Activated B cell treated with CpG ODN at 0.5 μM for 24 hours (primary cell): ENCODE measurements at regions not wholly inside any gene's neighbourhood (a gene's known extent, or its start where the extent isn't known, plus 50 kb on each side); places are given as distances from the start of the nearest gene placed in this dataset.

Source experiments
- ATAC-seq: fragments of 200-7000 bp; cut with Tn5 transposase; one replicate; pipeline ENCODE4 v1.10.0; 2021; ENCODE audit warnings: low read depth, mild to moderate bottlenecking, moderate library complexity
- CTCF ChIA-PET: fragments of 350-600 bp; sonication (Branson Sonifier 250); formaldehyde crosslinking; loops from one replicate; lab custom pipeline; 2021; ENCODE audit warnings: antibody characterized with exemption; lab: Charles Lee
- POLR2A ChIA-PET: fragments of 350-600 bp; sonication (Branson Sonifier 250); formaldehyde crosslinking; loops from one replicate; lab custom pipeline; 2021; ENCODE audit warnings: antibody characterized with exemption; lab: Charles Lee
- DNase-seq: peaks from one replicate; pipeline ENCODE4 v3.0.0; 2022
- H3K27ac Mint-ChIP-seq: one replicate; pipeline ENCODE4 v1.8.0; 2020; ENCODE audit warnings: mixed read lengths
- H3K27me3 Mint-ChIP-seq: one replicate; pipeline ENCODE4 v1.8.0; 2021; ENCODE audit warnings: mixed read lengths
- H3K36me3 Mint-ChIP-seq: one replicate; pipeline ENCODE4 v1.8.0; 2021; ENCODE audit warnings: low read depth, mixed read lengths
- H3K4me1 Mint-ChIP-seq: one replicate; pipeline ENCODE4 v1.8.0; 2021; ENCODE audit warnings: mixed read lengths
- H3K4me3 Mint-ChIP-seq: one replicate; pipeline ENCODE4 v1.8.0; 2020; ENCODE audit warnings: mild to moderate bottlenecking, mixed read lengths
- H3K9me3 Mint-ChIP-seq: one replicate; pipeline ENCODE4 v1.8.0; 2020; ENCODE audit warnings: mixed read lengths
- intact Hi-C: fragments of 100-400 bp; cut with micrococcal nuclease; formaldehyde crosslinking; loops from one replicate; pipeline ENCODE4 v1.15.1; 2024
- TF ChIP-seq, protein P1 (sequence below): fragments of 200-600 bp; IDR thresholded peaks from one replicate; pipeline ENCODE4 v1.8.0; 2022; ENCODE audit warnings: antibody characterized with exemption, mild to moderate bottlenecking

DNA sequence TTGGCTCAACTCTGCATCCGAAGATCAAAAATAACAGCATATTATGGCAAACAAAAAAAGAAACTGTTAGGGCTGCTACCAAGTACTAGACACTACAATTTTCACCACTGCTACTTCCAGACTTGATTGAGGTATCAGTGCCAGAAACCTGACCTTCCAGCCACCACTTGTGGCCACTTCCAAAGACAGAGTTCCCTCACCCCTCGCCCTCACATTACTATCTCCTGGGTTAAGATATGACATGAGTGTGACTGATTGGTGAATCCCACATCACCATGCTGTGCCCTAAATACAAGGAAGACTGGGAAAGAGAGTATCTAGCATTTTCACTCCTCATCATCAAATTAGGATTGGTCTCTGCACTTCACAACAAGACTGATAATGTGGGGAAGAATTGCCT is 296.1 kb upstream of the NT5C1B start:
- Mint-ChIP-seq H3K4me1 (no peaks in the 10 kb centered on the region), H3K4me3 (no peak overlapping the region), H3K27ac (no peak overlapping the region), H3K9me3 (no peaks in the 10 kb centered on the region), H3K27me3 (no peaks in the 10 kb centered on the region), H3K36me3 (no peaks in the 10 kb centered on the region)
- ChIA-PET POLR2A (no interaction called here), CTCF (no interaction called here)
- TF ChIP-seq, protein P1, sequence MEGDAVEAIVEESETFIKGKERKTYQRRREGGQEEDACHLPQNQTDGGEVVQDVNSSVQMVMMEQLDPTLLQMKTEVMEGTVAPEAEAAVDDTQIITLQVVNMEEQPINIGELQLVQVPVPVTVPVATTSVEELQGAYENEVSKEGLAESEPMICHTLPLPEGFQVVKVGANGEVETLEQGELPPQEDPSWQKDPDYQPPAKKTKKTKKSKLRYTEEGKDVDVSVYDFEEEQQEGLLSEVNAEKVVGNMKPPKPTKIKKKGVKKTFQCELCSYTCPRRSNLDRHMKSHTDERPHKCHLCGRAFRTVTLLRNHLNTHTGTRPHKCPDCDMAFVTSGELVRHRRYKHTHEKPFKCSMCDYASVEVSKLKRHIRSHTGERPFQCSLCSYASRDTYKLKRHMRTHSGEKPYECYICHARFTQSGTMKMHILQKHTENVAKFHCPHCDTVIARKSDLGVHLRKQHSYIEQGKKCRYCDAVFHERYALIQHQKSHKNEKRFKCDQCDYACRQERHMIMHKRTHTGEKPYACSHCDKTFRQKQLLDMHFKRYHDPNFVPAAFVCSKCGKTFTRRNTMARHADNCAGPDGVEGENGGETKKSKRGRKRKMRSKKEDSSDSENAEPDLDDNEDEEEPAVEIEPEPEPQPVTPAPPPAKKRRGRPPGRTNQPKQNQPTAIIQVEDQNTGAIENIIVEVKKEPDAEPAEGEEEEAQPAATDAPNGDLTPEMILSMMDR = no peak
- ATAC-seq (no peak), DNase-seq (no peak)
- intact Hi-C loops = loop anchor here (2.0 kb wide), 1 partner anchor 477 kb away; no protein-coding TSS in a partner anchor

DNA sequence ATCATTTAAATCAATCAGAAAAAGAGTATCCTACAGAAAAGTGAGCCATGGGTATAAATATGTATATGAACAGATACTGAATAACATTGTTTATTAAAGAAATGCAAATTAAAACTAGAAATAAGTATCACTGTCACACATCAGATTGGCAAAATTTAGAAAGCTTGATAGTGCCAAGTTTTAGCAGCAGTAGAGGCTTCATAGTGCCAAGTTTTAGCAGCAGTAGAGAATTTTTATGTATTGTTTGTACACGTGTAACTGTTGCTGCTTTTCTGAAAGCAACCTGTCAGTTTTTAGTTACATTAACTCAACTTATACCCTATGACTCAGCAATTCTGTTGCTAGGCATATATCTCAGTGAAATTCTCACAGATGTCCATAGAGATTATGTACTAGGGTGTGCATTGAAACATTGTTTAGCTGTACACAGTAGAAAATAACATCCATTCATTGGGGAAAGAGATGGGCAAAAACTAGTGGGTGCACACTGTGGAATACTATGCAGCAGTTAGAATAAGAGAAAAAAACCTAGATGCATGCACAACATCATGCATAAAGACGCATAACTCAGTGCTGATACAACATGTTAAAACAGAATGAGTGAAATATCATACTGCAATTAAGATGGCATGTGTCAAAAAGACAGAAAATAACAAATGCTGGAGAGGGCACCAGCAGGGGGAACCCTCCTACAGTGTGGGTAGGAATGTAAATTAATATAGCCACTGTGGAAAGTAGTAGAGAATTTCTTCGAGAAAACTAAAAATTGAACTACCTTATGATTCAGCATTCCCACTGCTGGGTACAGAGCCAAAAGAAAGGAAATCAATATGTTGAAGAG is 294.5 kb upstream of the NT5C1B start:
- no peak overlapping the region for H3K27ac Mint-ChIP-seq
- ATAC-seq = no peak
- ChIA-PET CTCF (no interaction called here), POLR2A (no interaction called here)
- TF ChIP-seq, protein P1 = no peak
- no peaks in the 10 kb centered on the region for H3K36me3 Mint-ChIP-seq
- intact Hi-C loops = loop anchor here (2.0 to 5.0 kb wide), 2 partner anchors 362 to 479 kb away; no protein-coding TSS in a partner anchor
- no peaks in the 10 kb centered on the region for H3K9me3 Mint-ChIP-seq
- no peaks in the 10 kb centered on the region for H3K27me3 Mint-ChIP-seq
- no peaks in the 10 kb centered on the region for H3K4me1 Mint-ChIP-seq
- no peak overlapping the region for H3K4me3 Mint-ChIP-seq
- DNase-seq = no peak

DNA sequence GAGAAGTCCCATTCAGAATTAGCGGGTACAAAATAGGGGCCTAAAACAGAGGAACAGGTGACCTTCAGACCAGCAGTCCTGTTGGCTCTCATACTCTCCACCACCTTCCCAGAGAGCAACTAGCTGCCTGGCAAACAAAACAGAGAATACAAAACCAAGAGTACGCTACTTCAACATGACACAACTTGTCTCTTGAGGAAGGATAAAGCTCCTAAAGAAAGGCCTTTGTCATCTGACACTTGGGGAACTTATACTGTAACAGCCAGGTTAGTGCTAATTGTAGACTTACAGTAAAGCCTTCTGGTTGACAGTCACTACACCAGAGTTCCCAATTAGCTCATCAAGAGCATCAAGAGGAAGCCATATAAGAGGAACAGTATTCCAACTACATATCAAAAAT is 282.1 kb upstream of the NT5C1B start:
- intact Hi-C loops = no loop called here
- POLR2A ChIA-PET = no interaction called here

DNA sequence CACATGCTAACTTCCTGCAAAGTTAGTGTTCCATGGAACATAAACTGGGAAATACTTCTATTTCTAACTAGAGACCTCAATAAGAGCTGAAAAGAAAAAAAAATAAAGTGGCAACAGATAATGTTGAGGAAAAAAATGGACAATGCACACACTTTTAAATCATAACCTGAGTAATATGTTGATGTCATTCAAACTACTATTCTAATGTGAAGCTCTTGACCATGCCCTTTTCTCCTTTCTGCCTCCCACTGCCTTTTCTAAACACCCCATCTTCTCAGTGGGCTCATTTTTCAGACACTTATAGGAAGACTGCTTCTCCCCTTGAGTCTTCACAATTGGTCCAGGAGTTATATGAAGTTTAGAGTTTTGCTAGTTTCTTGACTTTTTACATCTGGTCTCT is 280.9 kb upstream of the NT5C1B start:
- H3K27me3 Mint-ChIP-seq = no peaks in the 10 kb centered on the region
- DNase-seq (no peak), ATAC-seq (no peak)
- no peak overlapping the region for H3K4me3 Mint-ChIP-seq
- intact Hi-C loops = no loop called here
- no peaks in the 10 kb centered on the region for H3K36me3 Mint-ChIP-seq
- no peak overlapping the region for H3K27ac Mint-ChIP-seq
- no peaks in the 10 kb centered on the region for H3K9me3 Mint-ChIP-seq
- ChIA-PET POLR2A (no interaction called here), CTCF (no interaction called here)
- TF ChIP-seq, protein P1 = no peak
- H3K4me1 Mint-ChIP-seq = no peaks in the 10 kb centered on the region

More for the DNA sequence above, 282.1 kb upstream of the NT5C1B start:
- ATAC-seq = no peak
- H3K4me1 Mint-ChIP-seq = no peaks in the 10 kb centered on the region
- H3K36me3 Mint-ChIP-seq = no peaks in the 10 kb centered on the region
- H3K27ac Mint-ChIP-seq = no peak overlapping the region
- CTCF ChIA-PET = no interaction called here
- TF ChIP-seq, protein P1 = no peak
- no peak overlapping the region for H3K4me3 Mint-ChIP-seq
- peaks cover under 1% of the 10 kb centered on the region for H3K9me3 Mint-ChIP-seq
- no peak for DNase-seq
- H3K27me3 Mint-ChIP-seq = no peaks in the 10 kb centered on the region

DNA sequence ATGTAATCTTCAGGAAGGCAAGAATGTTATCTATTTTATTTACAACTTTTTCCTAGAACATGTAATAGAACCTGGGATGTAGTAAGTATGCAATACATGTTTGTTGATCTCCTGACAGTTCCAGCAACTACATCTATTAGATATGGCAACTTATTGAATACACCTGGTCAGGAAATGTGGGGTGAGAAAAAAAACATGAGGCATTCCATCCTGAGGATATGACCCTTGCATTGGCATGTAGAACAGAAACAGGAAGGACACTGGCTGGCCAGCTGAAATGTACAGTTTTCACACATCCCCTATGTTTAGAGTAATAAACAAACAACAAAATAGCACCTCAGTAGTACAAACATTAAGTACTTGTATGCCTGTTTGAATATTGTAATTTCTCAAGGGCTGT is 272.6 kb upstream of the NT5C1B start:
- Mint-ChIP-seq H3K9me3 (no peaks in the 10 kb centered on the region), H3K27me3 (no peaks in the 10 kb centered on the region), H3K27ac (no peak overlapping the region), H3K4me3 (no peak overlapping the region), H3K4me1 (no peaks in the 10 kb centered on the region), H3K36me3 (no peaks in the 10 kb centered on the region)
- intact Hi-C loops = no loop called here
- DNase-seq (no peak), ATAC-seq (no peak)
- POLR2A ChIA-PET = no interaction called here
- TF ChIP-seq, protein P1 = no peak
- CTCF ChIA-PET = no interaction called here
